ENCODE measurements at regions not wholly inside any gene's neighbourhood (a gene's known extent, or its start where the extent isn't known, plus 50 kb on each side); places are given as distances from the start of the nearest gene placed in this dataset.
A peak's percentile ranks its signal among the peaks of the same experiment; 100 is the strongest.
"Not testable (repeated sequence)": the region's sequence is repeated elsewhere in the genome, so short reads cannot be mapped to it uniquely, and the experiment has no call there.

- no CpG with 5 or more reads among the region's 3 CpGs for WGBS (ENCODE audit: insufficient coverage)
- H3K27me3 ChIP-seq (replicated peaks in 1 of 4; ENCODE audit: control extremely low read depth in 1 of 4, control insufficient read depth in 3 of 4, insufficient read depth in 4 of 4, low read length in 3 of 4) = no peaks in the 10 kb centered on the region
- no peak overlapping the region for H3K9ac ChIP-seq (ENCODE audit: low read length)
- H3K4me1 ChIP-seq (ENCODE audit: control insufficient read depth in 2 of 2, insufficient read depth in 2 of 2, low read length in 2 of 2) = no peaks in the 10 kb centered on the region
- H3K9me3 ChIP-seq (ENCODE audit: control extremely low read depth in 1 of 3, control insufficient read depth in 2 of 3, insufficient read depth in 1 of 3, low read length in 2 of 3) = no peaks in the 10 kb centered on the region
- no peak overlapping the region for H3K4me2 ChIP-seq (replicated peaks; ENCODE audit: low read depth, low read length, poor library complexity, severe bottlenecking)
- intact Hi-C loops (cut with micrococcal nuclease) = no loop called here
- no peak for TF ChIP-seq CTCF (IDR thresholded peaks at IDR 0.05)
- no peak for TF ChIP-seq EZH2 (IDR thresholded peaks at IDR 0.05; ENCODE audit: borderline replicate concordance, insufficient read depth, low read depth, low read length, poor library complexity, severe bottlenecking)
- no peak overlapping the region for H2AFZ ChIP-seq (ENCODE audit: insufficient read depth, low read depth, low read length, poor library complexity, severe bottlenecking)
- no peak overlapping the region for H3K27ac ChIP-seq (ENCODE audit: low read length in 2 of 2)
- Mint-ChIP-seq H3K4me3 (no peak overlapping the region), H3K4me1 (peaks cover 6% of the 10 kb centered on the region), H3K27me3 (peaks cover 4% of the 10 kb centered on the region), H3K9me3 (ENCODE audit: insufficient read depth) (no peaks in the 10 kb centered on the region), H3K27ac (no peak overlapping the region)
- POLR2A ChIA-PET = no interaction called here
- no peak overlapping the region for H3K4me3 ChIP-seq (ENCODE audit: control extremely low read depth in 1 of 5, extremely low read depth in 1 of 5, insufficient read depth in 1 of 5, low read depth in 2 of 5, low read length in 4 of 5)
- CTCF ChIA-PET = no interaction called here
- no peaks in the 10 kb centered on the region for H3K36me3 ChIP-seq (replicated peaks in 1 of 2; ENCODE audit: control extremely low read depth in 1 of 2, control insufficient read depth in 1 of 2, extremely low read depth in 1 of 2, insufficient read depth in 2 of 2, low read length in 1 of 2)
- no peaks in the 10 kb centered on the region for H3K79me2 ChIP-seq (ENCODE audit: control insufficient read depth, insufficient read depth, low read length)
- ATAC-seq (ENCODE audit: low read depth) = no peak
- DNase-seq = peak; percentile 21
- H4K20me1 ChIP-seq (ENCODE audit: control insufficient read depth, insufficient read depth, low read length, poor library complexity, severe bottlenecking) = no peaks in the 10 kb centered on the region
These were observed 517.7 kb upstream of the TBL1XR1 start for GRCh38 chr3:177714945-177715344.

GRCh38 chr3:177715980-177716379 lies 518.7 kb upstream of the TBL1XR1 start:
- Histone ChIP-seq H4K20me1 (ENCODE audit: control insufficient read depth, insufficient read depth, low read length, poor library complexity, severe bottlenecking) (no peaks in the 10 kb centered on the region), H3K27me3 (replicated peaks in 1 of 4; ENCODE audit: control extremely low read depth in 1 of 4, control insufficient read depth in 3 of 4, insufficient read depth in 4 of 4, low read length in 3 of 4) (no peaks in the 10 kb centered on the region), H3K4me1 (ENCODE audit: control insufficient read depth in 2 of 2, insufficient read depth in 2 of 2, low read length in 2 of 2) (no peaks in the 10 kb centered on the region), H3K9ac (ENCODE audit: low read length) (no peak overlapping the region), H3K9me3 (ENCODE audit: control extremely low read depth in 1 of 3, control insufficient read depth in 2 of 3, insufficient read depth in 1 of 3, low read length in 2 of 3) (no peaks in the 10 kb centered on the region), H3K4me2 (replicated peaks; ENCODE audit: low read depth, low read length, poor library complexity, severe bottlenecking) (no peak overlapping the region), H3K4me3 (ENCODE audit: control extremely low read depth in 1 of 5, extremely low read depth in 1 of 5, insufficient read depth in 1 of 5, low read depth in 2 of 5, low read length in 4 of 5) (no peak overlapping the region), H3K36me3 (replicated peaks in 1 of 2; ENCODE audit: control extremely low read depth in 1 of 2, control insufficient read depth in 1 of 2, extremely low read depth in 1 of 2, insufficient read depth in 2 of 2, low read length in 1 of 2) (no peaks in the 10 kb centered on the region), H3K27ac (ENCODE audit: low read length in 2 of 2) (no peak overlapping the region), H2AFZ (ENCODE audit: insufficient read depth, low read depth, low read length, poor library complexity, severe bottlenecking) (no peak overlapping the region), H3K79me2 (ENCODE audit: control insufficient read depth, insufficient read depth, low read length) (no peaks in the 10 kb centered on the region)
- peaks cover 6% of the 10 kb centered on the region for H3K4me1 Mint-ChIP-seq
- H3K4me3 Mint-ChIP-seq = no peak overlapping the region
- CTCF ChIA-PET = no interaction called here
- POLR2A ChIA-PET = no interaction called here
- intact Hi-C loops (cut with micrococcal nuclease) = no loop called here
- ATAC-seq (ENCODE audit: low read depth) (no peak), DNase-seq (no peak)
- H3K9me3 Mint-ChIP-seq (ENCODE audit: insufficient read depth) = no peaks in the 10 kb centered on the region
- peaks cover 4% of the 10 kb centered on the region for H3K27me3 Mint-ChIP-seq
- H3K27ac Mint-ChIP-seq = no peak overlapping the region
- WGBS (ENCODE audit: insufficient coverage) = no CpG with 5 or more reads among the region's 3 CpGs
- no peak for TF ChIP-seq CTCF (IDR thresholded peaks at IDR 0.05)
- TF ChIP-seq EZH2 (IDR thresholded peaks at IDR 0.05; ENCODE audit: borderline replicate concordance, insufficient read depth, low read depth, low read length, poor library complexity, severe bottlenecking) = no peak

- H3K27me3 ChIP-seq (replicated peaks in 1 of 4; ENCODE audit: control extremely low read depth in 1 of 4, control insufficient read depth in 3 of 4, insufficient read depth in 4 of 4, low read length in 3 of 4); H3K4me3 ChIP-seq (ENCODE audit: control extremely low read depth in 1 of 5, extremely low read depth in 1 of 5, insufficient read depth in 1 of 5, low read depth in 2 of 5, low read length in 4 of 5); H3K9me3 ChIP-seq (ENCODE audit: control extremely low read depth in 1 of 3, control insufficient read depth in 2 of 3, insufficient read depth in 1 of 3, low read length in 2 of 3); H3K36me3 ChIP-seq (replicated peaks in 1 of 2; ENCODE audit: control extremely low read depth in 1 of 2, control insufficient read depth in 1 of 2, extremely low read depth in 1 of 2, insufficient read depth in 2 of 2, low read length in 1 of 2); H2AFZ ChIP-seq (ENCODE audit: insufficient read depth, low read depth, low read length, poor library complexity, severe bottlenecking); H3K4me3 Mint-ChIP-seq; H3K79me2 ChIP-seq (ENCODE audit: control insufficient read depth, insufficient read depth, low read length); ATAC-seq (ENCODE audit: low read depth); H3K9me3 Mint-ChIP-seq (ENCODE audit: insufficient read depth); CTCF ChIA-PET; intact Hi-C loops (cut with micrococcal nuclease); H3K9ac ChIP-seq (ENCODE audit: low read length); H4K20me1 ChIP-seq (ENCODE audit: control insufficient read depth, insufficient read depth, low read length, poor library complexity, severe bottlenecking); DNase-seq; H3K4me2 ChIP-seq (replicated peaks; ENCODE audit: low read depth, low read length, poor library complexity, severe bottlenecking); H3K27ac Mint-ChIP-seq; H3K4me1 ChIP-seq (ENCODE audit: control insufficient read depth in 2 of 2, insufficient read depth in 2 of 2, low read length in 2 of 2); H3K27me3 Mint-ChIP-seq; POLR2A ChIA-PET; H3K27ac ChIP-seq (ENCODE audit: low read length in 2 of 2); H3K4me1 Mint-ChIP-seq: not testable (repeated sequence)
- WGBS (ENCODE audit: insufficient coverage) = no CpG with 5 or more reads among the region's 3 CpGs
These were observed 523.6 kb upstream of the TBL1XR1 start for GRCh38 chr3:177720927-177721326.
